Fibroblast of skin of back (primary cell): ENCODE measurements at regions not wholly inside any gene's neighbourhood (a gene's known extent, or its start where the extent isn't known, plus 50 kb on each side); places are given as distances from the start of the nearest gene placed in this dataset.
"Not testable (repeated sequence)": the region's sequence is repeated elsewhere in the genome, so short reads cannot be mapped to it uniquely, and the experiment has no call there.

Experiments used
- DNase-seq: peaks from one replicate; pipeline ENCODE4 v3.0.0-alpha.2; 2013

GRCh38 chr13:104943331-104943730, 1592.1 kb downstream of the EFNB2 start:
- DNase-seq = no peak

- no peak for DNase-seq
Measured at GRCh38 chr13:104937881-104938280, 1597.6 kb downstream of the EFNB2 start.

GRCh38 chr13:104936304-104936703, 1599.2 kb downstream of the EFNB2 start:
- DNase-seq = no peak

GRCh38 chr13:104920513-104920912, 1614.9 kb downstream of the EFNB2 start:
- not testable (repeated sequence) for DNase-seq

- DNase-seq = no peak
Measured at GRCh38 chr13:104920091-104920490, 1615.4 kb downstream of the EFNB2 start.

GRCh38 chr13:104900191-104900817, 1635.2 kb downstream of the EFNB2 start:
- no peak for DNase-seq

GRCh38 chr13:104898484-104898883, 1637.0 kb downstream of the EFNB2 start:
- no peak for DNase-seq

GRCh38 chr13:104895521-104895920, 1639.9 kb downstream of the EFNB2 start:
- DNase-seq = peak; percentile 26

GRCh38 chr13:104875038-104875754, 1660.3 kb downstream of the EFNB2 start:
- no peak for DNase-seq

GRCh38 chr13:104872153-104872552, 1663.3 kb downstream of the EFNB2 start:
- DNase-seq = no peak

GRCh38 chr13:104871456-104871855, 1664.0 kb downstream of the EFNB2 start:
- no peak for DNase-seq

- peak; percentile 45 for DNase-seq
Measured at GRCh38 chr13:104869501-104869900, 1666.0 kb downstream of the EFNB2 start.

- no peak for DNase-seq
Measured at GRCh38 chr13:104868806-104869205, 1666.7 kb downstream of the EFNB2 start.

- no peak for DNase-seq
Measured at GRCh38 chr13:104855581-104855980, 1679.9 kb downstream of the EFNB2 start.

- DNase-seq = no peak
Measured at GRCh38 chr13:104854698-104855097, 1680.8 kb downstream of the EFNB2 start.

- no peak for DNase-seq
Measured at GRCh38 chr13:104854007-104854406, 1681.5 kb downstream of the EFNB2 start.

GRCh38 chr13:104847922-104848321, 1687.5 kb downstream of the EFNB2 start:
- DNase-seq = no peak

- DNase-seq = no peak
Measured at GRCh38 chr13:104843401-104843800, 1692.1 kb downstream of the EFNB2 start.

GRCh38 chr13:104841110-104841509, 1694.4 kb downstream of the EFNB2 start:
- peak; percentile 2 for DNase-seq

GRCh38 chr13:104837756-104838155, 1697.7 kb downstream of the EFNB2 start:
- DNase-seq = peak; percentile 0

- no peak for DNase-seq
Measured at GRCh38 chr13:104833221-104833620, 1702.2 kb downstream of the EFNB2 start.

- DNase-seq = no peak
Measured at GRCh38 chr13:104832231-104832630, 1703.2 kb downstream of the EFNB2 start.

GRCh38 chr13:104831831-104832230, 1703.6 kb downstream of the EFNB2 start:
- no peak for DNase-seq

- DNase-seq = no peak
Measured at GRCh38 chr13:104823709-104824108, 1711.8 kb downstream of the EFNB2 start.
